ENCODE measurements at regions not wholly inside any gene's neighbourhood (a gene's known extent, or its start where the extent isn't known, plus 50 kb on each side); places are given as distances from the start of the nearest gene placed in this dataset.

- Histone ChIP-seq H3K79me2 (ENCODE audit: control insufficient read depth, insufficient read depth, low read length) (no peaks in the 10 kb centered on the region), H3K4me1 (ENCODE audit: control insufficient read depth, extremely low read depth, insufficient read depth, low read length) (no peaks in the 10 kb centered on the region), H3K9me1 (replicated peaks; ENCODE audit: control insufficient read depth, extremely low read depth, insufficient read depth, low read length) (no peaks in the 10 kb centered on the region), H3K27me3 (ENCODE audit: control insufficient read depth in 2 of 2, insufficient read depth in 2 of 2, low read length in 2 of 2) (no peaks in the 10 kb centered on the region), H3K27ac (ENCODE audit: insufficient read depth, low read depth, low read length) (no peak overlapping the region), H3K9me3 (replicated peaks; ENCODE audit: control insufficient read depth, insufficient read depth, low read length) (peaks cover 2% of the 10 kb centered on the region), H3K4me2 (ENCODE audit: insufficient read depth, low read length) (no peak overlapping the region), H4K20me1 (replicated peaks; ENCODE audit: control insufficient read depth, extremely low read depth, insufficient read depth, low read length) (no peaks in the 10 kb centered on the region), H3K4me3 (replicated peaks in 1 of 3; ENCODE audit: insufficient read depth in 1 of 3, low read depth in 1 of 3, low read length in 3 of 3) (no peak overlapping the region), H3K36me3 (ENCODE audit: control insufficient read depth in 2 of 2, extremely low read depth in 1 of 2, insufficient read depth in 2 of 2, low read length in 2 of 2) (no peaks in the 10 kb centered on the region), H3K9ac (replicated peaks; ENCODE audit: extremely low read depth, insufficient read depth, low read length) (no peak overlapping the region), H2AFZ (ENCODE audit: low read depth, low read length) (no peak overlapping the region)
- ChIA-PET POLR2A (no interaction called here), CTCF (no interaction called here)
- intact Hi-C loops (cut with micrococcal nuclease) (no loop called here), dilution Hi-C loops (cut with MboI; ENCODE audit: extremely low pct_ligation_motif_present, low sequenced_read_pairs) (no loop called here)
- DNase-seq (ENCODE audit: low read depth, low spot score) (no peak), FAIRE-seq (no peak)
- TF ChIP-seq FOS (IDR thresholded peaks at IDR 0.05; ENCODE audit: borderline replicate concordance, insufficient read depth, low read length) (no peak), JUN (IDR thresholded peaks at IDR 0.05; ENCODE audit: borderline replicate concordance, insufficient read depth, insufficient read length, low read depth) (no peak), EZH2 (IDR thresholded peaks at IDR 0.05; ENCODE audit: borderline replicate concordance, low read depth, low read length, severe bottlenecking) (no peak)
- BruUV-seq (replicated peaks), result no TSS peak
These were observed 119.5 kb downstream of the LRRN1 start for GRCh38 chr3:3918763-3919162.

GRCh38 chr3:3919316-3919715 is 120.1 kb downstream of the LRRN1 start:
- no peaks in the 10 kb centered on the region for H3K36me3 ChIP-seq (ENCODE audit: control insufficient read depth in 2 of 2, extremely low read depth in 1 of 2, insufficient read depth in 2 of 2, low read length in 2 of 2)
- H4K20me1 ChIP-seq (replicated peaks; ENCODE audit: control insufficient read depth, extremely low read depth, insufficient read depth, low read length), result no peaks in the 10 kb centered on the region
- H2AFZ ChIP-seq (ENCODE audit: low read depth, low read length), result no peak overlapping the region
- H3K9ac ChIP-seq (replicated peaks; ENCODE audit: extremely low read depth, insufficient read depth, low read length), result no peak overlapping the region
- no peak overlapping the region for H3K4me3 ChIP-seq (replicated peaks in 1 of 3; ENCODE audit: insufficient read depth in 1 of 3, low read depth in 1 of 3, low read length in 3 of 3)
- TF ChIP-seq POLR2A (IDR thresholded peaks at IDR 0.05; ENCODE audit: low read depth, low read length) (no peak), GATA2 (IDR thresholded peaks at IDR 0.05; ENCODE audit: insufficient read depth, insufficient read length, low read depth, low read length) (no peak), MYC (IDR thresholded peaks at IDR 0.05; ENCODE audit: low read depth, low read length) (no peak), EZH2 (IDR thresholded peaks at IDR 0.05; ENCODE audit: borderline replicate concordance, low read depth, low read length, severe bottlenecking) (no peak), POLR2AphosphoS5 (IDR thresholded peaks at IDR 0.05; ENCODE audit: insufficient read depth, low read depth, low read length) (no peak), FOS (IDR thresholded peaks at IDR 0.05; ENCODE audit: borderline replicate concordance, insufficient read depth, low read length) (no peak), JUN (IDR thresholded peaks at IDR 0.05; ENCODE audit: borderline replicate concordance, insufficient read depth, insufficient read length, low read depth) (no peak)
- TF ChIP-seq, protein P1, sequence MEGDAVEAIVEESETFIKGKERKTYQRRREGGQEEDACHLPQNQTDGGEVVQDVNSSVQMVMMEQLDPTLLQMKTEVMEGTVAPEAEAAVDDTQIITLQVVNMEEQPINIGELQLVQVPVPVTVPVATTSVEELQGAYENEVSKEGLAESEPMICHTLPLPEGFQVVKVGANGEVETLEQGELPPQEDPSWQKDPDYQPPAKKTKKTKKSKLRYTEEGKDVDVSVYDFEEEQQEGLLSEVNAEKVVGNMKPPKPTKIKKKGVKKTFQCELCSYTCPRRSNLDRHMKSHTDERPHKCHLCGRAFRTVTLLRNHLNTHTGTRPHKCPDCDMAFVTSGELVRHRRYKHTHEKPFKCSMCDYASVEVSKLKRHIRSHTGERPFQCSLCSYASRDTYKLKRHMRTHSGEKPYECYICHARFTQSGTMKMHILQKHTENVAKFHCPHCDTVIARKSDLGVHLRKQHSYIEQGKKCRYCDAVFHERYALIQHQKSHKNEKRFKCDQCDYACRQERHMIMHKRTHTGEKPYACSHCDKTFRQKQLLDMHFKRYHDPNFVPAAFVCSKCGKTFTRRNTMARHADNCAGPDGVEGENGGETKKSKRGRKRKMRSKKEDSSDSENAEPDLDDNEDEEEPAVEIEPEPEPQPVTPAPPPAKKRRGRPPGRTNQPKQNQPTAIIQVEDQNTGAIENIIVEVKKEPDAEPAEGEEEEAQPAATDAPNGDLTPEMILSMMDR (IDR thresholded peaks at IDR 0.05; ENCODE audit: extremely low read depth in 1 of 2, insufficient read depth in 1 of 2, low read depth in 1 of 2, low read length in 2 of 2), result no peak
- TF ChIP-seq, protein P2, sequence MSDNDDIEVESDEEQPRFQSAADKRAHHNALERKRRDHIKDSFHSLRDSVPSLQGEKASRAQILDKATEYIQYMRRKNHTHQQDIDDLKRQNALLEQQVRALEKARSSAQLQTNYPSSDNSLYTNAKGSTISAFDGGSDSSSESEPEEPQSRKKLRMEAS (IDR thresholded peaks at IDR 0.05; ENCODE audit: insufficient read depth, insufficient read length), result no peak
- no peak overlapping the region for H3K27ac ChIP-seq (ENCODE audit: insufficient read depth, low read depth, low read length)
- BruUV-seq (replicated peaks), result no TSS peak
- DNase-seq (ENCODE audit: low read depth, low spot score) (no peak), FAIRE-seq (no peak)
- H3K4me2 ChIP-seq (ENCODE audit: insufficient read depth, low read length), result no peak overlapping the region
- intact Hi-C loops (cut with micrococcal nuclease) (no loop called here), dilution Hi-C loops (cut with MboI; ENCODE audit: extremely low pct_ligation_motif_present, low sequenced_read_pairs) (no loop called here)
- no peaks in the 10 kb centered on the region for H3K9me1 ChIP-seq (replicated peaks; ENCODE audit: control insufficient read depth, extremely low read depth, insufficient read depth, low read length)
- peaks cover 2% of the 10 kb centered on the region for H3K9me3 ChIP-seq (replicated peaks; ENCODE audit: control insufficient read depth, insufficient read depth, low read length)
- CTCF ChIA-PET, result no interaction called here
- POLR2A ChIA-PET, result no interaction called here
- H3K4me1 ChIP-seq (ENCODE audit: control insufficient read depth, extremely low read depth, insufficient read depth, low read length), result no peaks in the 10 kb centered on the region
- no peaks in the 10 kb centered on the region for H3K79me2 ChIP-seq (ENCODE audit: control insufficient read depth, insufficient read depth, low read length)
- H3K27me3 ChIP-seq (ENCODE audit: control insufficient read depth in 2 of 2, insufficient read depth in 2 of 2, low read length in 2 of 2), result no peaks in the 10 kb centered on the region
